ENCODE measurements at regions not wholly inside any gene's neighbourhood (a gene's known extent, or its start where the extent isn't known, plus 50 kb on each side); places are given as distances from the start of the nearest gene placed in this dataset.
A peak's percentile ranks its signal among the peaks of the same experiment; 100 is the strongest.

GRCh38 chr15:96213045-96213444, 117.5 kb upstream of the NR2F2 start:
- TF ChIP-seq POLR2A (IDR thresholded peaks at IDR 0.05; ENCODE audit: low read depth, low read length) (no peak), TAF1 (IDR thresholded peaks at IDR 0.05; ENCODE audit: low read depth, low read length) (no peak), POLR2AphosphoS5 (IDR thresholded peaks at IDR 0.05; ENCODE audit: low read depth, low read length) (no peak), POU2F2 (IDR thresholded peaks at IDR 0.05; ENCODE audit: low read depth, low read length) (no peak), SPI1 (IDR thresholded peaks at IDR 0.05; ENCODE audit: low read depth, low read length) (peak; percentile 81), PAX5 (IDR thresholded peaks at IDR 0.05; ENCODE audit: insufficient read depth, low read length, severe bottlenecking) (no peak)

Data from GM12891 (cell line).